A673 (cell line): ENCODE measurements at regions not wholly inside any gene's neighbourhood (a gene's known extent, or its start where the extent isn't known, plus 50 kb on each side); places are given as distances from the start of the nearest gene placed in this dataset.

Experiments used
- BruUV-seq: library from RNA; stranded (reverse); fragments of 400-500 nt; replicated peaks from 2 replicates; lab custom pipeline; 2021; lab: Mats Ljungman, UMichigan
- CTCF ChIA-PET: fragments of 300-600 bp; sonication (Branson Sonifier 250); formaldehyde crosslinking; loops from one replicate; lab custom pipeline; 2022; ENCODE audit warnings: antibody characterized with exemption; lab: Charles Lee
- POLR2A ChIA-PET: fragments of 300-600 bp; sonication (Branson Sonifier 250); formaldehyde crosslinking; loops from one replicate; lab custom pipeline; 2022; ENCODE audit warnings: antibody characterized with exemption; ENCODE audit not compliant: low non-redundant PET; lab: Charles Lee
- DNase-seq: peaks from one replicate; pipeline ENCODE4 v3.0.0-alpha.2; 2015; ENCODE audit warnings: low spot score
- H3K27ac ChIP-seq: fragments of 200-600 bp; sonication (generic); 2 replicates; pipeline ENCODE4 v1.5.1; 2016; ENCODE audit warnings: mixed run types, low read depth, mild to moderate bottlenecking, mixed read lengths, antibody characterized with exemption, low read length; ENCODE audit not compliant: poor library complexity, severe bottlenecking
- H3K27me3 ChIP-seq: fragments of 200-600 bp; sonication (generic); replicated peaks from 2 replicates; pipeline ENCODE4 v1.6.1; 2017; ENCODE audit warnings: mixed run types, low read depth, mild to moderate bottlenecking, mixed read lengths, antibody characterized with exemption, low read length; ENCODE audit not compliant: insufficient read depth, poor library complexity
- H3K36me3 ChIP-seq: fragments of 200-600 bp; sonication (generic); 2 replicates; pipeline ENCODE4 v1.6.1; 2016; ENCODE audit warnings: mixed run types, mild to moderate bottlenecking, mixed read lengths, antibody characterized with exemption, low read length; ENCODE audit not compliant: insufficient read depth, poor library complexity, severe bottlenecking
- H3K4me1 ChIP-seq: fragments of 200-600 bp; sonication (generic); 2 replicates; pipeline ENCODE4 v1.6.1; 2017; ENCODE audit warnings: mixed run types, mild to moderate bottlenecking, mixed read lengths, antibody characterized with exemption, low read length; ENCODE audit not compliant: insufficient read depth, poor library complexity, severe bottlenecking
- H3K4me3 ChIP-seq: fragments of 200-600 bp; sonication (generic); 2 replicates; pipeline ENCODE4 v1.5.1; 2016; ENCODE audit warnings: low read depth, mixed run types, mild to moderate bottlenecking, mixed read lengths, low read length; ENCODE audit not compliant: poor library complexity, severe bottlenecking
- H3K9me3 ChIP-seq: fragments of 200-600 bp; sonication (generic); 2 replicates; pipeline ENCODE4 v1.6.1; 2016; ENCODE audit warnings: mixed run types, low read depth, mild to moderate bottlenecking, mixed read lengths, antibody characterized with exemption, low read length; ENCODE audit not compliant: poor library complexity, severe bottlenecking
- CTCF ChIP-seq: fragments of 300-800, 200-600 bp; sonication (generic); conservative IDR thresholded peaks from 2 replicates; pipeline ENCODE4 v1.5.1; 2017; ENCODE audit warnings: low read depth, mild to moderate bottlenecking, antibody characterized with exemption, low read length, moderate library complexity, mixed read lengths
- EZH2 ChIP-seq: fragments of 200-600 bp; sonication (generic); IDR thresholded peaks from 2 replicates; pipeline ENCODE4 v1.6.1; 2017; ENCODE audit warnings: borderline replicate concordance, low read depth, mild to moderate bottlenecking, mixed read lengths, antibody characterized with exemption, low read length; ENCODE audit not compliant: poor library complexity, severe bottlenecking
- intact Hi-C: fragments of 100-400 bp; cut with micrococcal nuclease; formaldehyde crosslinking; loops from one replicate; pipeline ENCODE4 v1.10.0; 2022; ENCODE audit not compliant: unreplicated experiment

GRCh38 chr2:12636837-12637581, 79.7 kb upstream of the TRIB2 start:
- ChIA-PET CTCF (no interaction called here), POLR2A (no interaction called here)
- Histone ChIP-seq H3K36me3 (no peaks in the 10 kb centered on the region), H3K4me1 (no peaks in the 10 kb centered on the region), H3K27me3 (no peaks in the 10 kb centered on the region), H3K9me3 (no peaks in the 10 kb centered on the region), H3K27ac (peak overlapping the region; percentile 26), H3K4me3 (no peak overlapping the region)
- TF ChIP-seq EZH2 (no peak), CTCF (no peak)
- intact Hi-C loops = no loop called here
- DNase-seq = peak; percentile 34
- BruUV-seq = no TSS peak

GRCh38 chr2:12637754-12638153, 79.0 kb upstream of the TRIB2 start:
- Histone ChIP-seq H3K4me1 (no peaks in the 10 kb centered on the region), H3K27ac (no peak overlapping the region), H3K4me3 (no peak overlapping the region), H3K9me3 (no peaks in the 10 kb centered on the region), H3K27me3 (no peaks in the 10 kb centered on the region), H3K36me3 (no peaks in the 10 kb centered on the region)
- intact Hi-C loops = no loop called here
- no peak for TF ChIP-seq CTCF
- TF ChIP-seq EZH2 = no peak
- no peak for DNase-seq
- BruUV-seq = no TSS peak
- POLR2A ChIA-PET = no interaction called here
- CTCF ChIA-PET = no interaction called here

DNA sequence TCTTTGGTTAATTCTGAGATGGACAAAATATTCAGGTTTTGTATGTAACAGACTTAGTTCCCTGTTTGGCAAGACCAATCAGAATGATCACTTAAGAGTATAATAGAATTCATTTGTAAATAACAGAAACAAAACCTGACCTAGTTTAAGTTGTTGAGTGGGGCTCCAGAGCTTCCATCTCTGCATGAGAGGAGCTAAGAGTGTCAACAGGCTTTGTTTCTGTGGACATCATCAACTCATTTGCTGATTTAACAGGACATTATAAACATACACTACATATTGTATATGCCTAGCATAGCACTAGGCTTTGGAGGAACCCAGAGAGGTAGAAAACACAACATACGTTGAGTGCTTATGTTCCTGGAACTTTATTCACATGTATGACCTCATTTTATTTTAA, 75.3 kb upstream of the TRIB2 start:
- intact Hi-C loops = no loop called here
- DNase-seq = no peak
- ChIA-PET CTCF (no interaction called here), POLR2A (no interaction called here)
- TF ChIP-seq EZH2 = no peak
- no peak for TF ChIP-seq CTCF
- no peak overlapping the region for H3K4me3 ChIP-seq
- H3K4me1 ChIP-seq = no peaks in the 10 kb centered on the region
- H3K9me3 ChIP-seq = peaks cover 5% of the 10 kb centered on the region
- H3K36me3 ChIP-seq = no peaks in the 10 kb centered on the region
- H3K27ac ChIP-seq = no peak overlapping the region
- BruUV-seq = no TSS peak
- H3K27me3 ChIP-seq = no peaks in the 10 kb centered on the region
